ENCODE measurements at regions not wholly inside any gene's neighbourhood (a gene's known extent, or its start where the extent isn't known, plus 50 kb on each side); places are given as distances from the start of the nearest gene placed in this dataset.

GRCh38 chr7:25619963-25620799 lies 391.9 kb upstream of the NPVF start:
- POLR2A ChIA-PET: no interaction called here
- no peaks in the 10 kb centered on the region for H3K9me3 ChIP-seq (ENCODE audit: control insufficient read depth, insufficient read depth, low read length)
- no peak overlapping the region for H3K27ac ChIP-seq (ENCODE audit: low read depth, low read length)

GRCh38 chr7:25621993-25622392 lies 393.7 kb upstream of the NPVF start:
- H3K4me3 ChIP-seq (ENCODE audit: low read depth, low read length): no peak overlapping the region
- H3K9me3 ChIP-seq (ENCODE audit: control insufficient read depth, insufficient read depth, low read length): no peaks in the 10 kb centered on the region
- CTCF ChIA-PET: no interaction called here
- H3K27ac ChIP-seq (ENCODE audit: low read depth, low read length): no peak overlapping the region
- no peak for DNase-seq (ENCODE audit: low read depth, low spot score)
- POLR2A ChIA-PET: no interaction called here
- TF ChIP-seq CTCF (IDR thresholded peaks at IDR 0.05; ENCODE audit: low read depth, low read length): no peak
- no peaks in the 10 kb centered on the region for H3K27me3 ChIP-seq (ENCODE audit: control insufficient read depth, insufficient read depth, low read length)

More at GRCh38 chr7:25619963-25620799, 391.9 kb upstream of the NPVF start:
- H3K4me3 ChIP-seq (ENCODE audit: low read depth, low read length): no peak overlapping the region
- TF ChIP-seq CTCF (IDR thresholded peaks at IDR 0.05; ENCODE audit: low read depth, low read length): no peak
- no peaks in the 10 kb centered on the region for H3K27me3 ChIP-seq (ENCODE audit: control insufficient read depth, insufficient read depth, low read length)
- DNase-seq (ENCODE audit: low read depth, low spot score): no peak
- CTCF ChIA-PET: interaction anchor here (1.2 kb wide), 2 partner anchors 55 to 231 kb away, joined by 3 read pairs; no protein-coding TSS in a partner anchor

GRCh38 chr7:25622695-25623094 lies 394.4 kb upstream of the NPVF start:
- TF ChIP-seq CTCF (IDR thresholded peaks at IDR 0.05; ENCODE audit: low read depth, low read length): no peak
- ChIA-PET CTCF (no interaction called here), POLR2A (no interaction called here)
- Histone ChIP-seq H3K9me3 (ENCODE audit: control insufficient read depth, insufficient read depth, low read length) (no peaks in the 10 kb centered on the region), H3K4me3 (ENCODE audit: low read depth, low read length) (no peak overlapping the region), H3K27ac (ENCODE audit: low read depth, low read length) (no peak overlapping the region), H3K27me3 (ENCODE audit: control insufficient read depth, insufficient read depth, low read length) (no peaks in the 10 kb centered on the region)
- DNase-seq (ENCODE audit: low read depth, low spot score): no peak

- Histone ChIP-seq H3K4me3 (ENCODE audit: low read depth, low read length) (no peak overlapping the region), H3K27ac (ENCODE audit: low read depth, low read length) (no peak overlapping the region), H3K9me3 (ENCODE audit: control insufficient read depth, insufficient read depth, low read length) (no peaks in the 10 kb centered on the region), H3K27me3 (ENCODE audit: control insufficient read depth, insufficient read depth, low read length) (no peaks in the 10 kb centered on the region)
- no peak for DNase-seq (ENCODE audit: low read depth, low spot score)
- CTCF ChIA-PET: no interaction called here
- POLR2A ChIA-PET: no interaction called here
- no peak for TF ChIP-seq CTCF (IDR thresholded peaks at IDR 0.05; ENCODE audit: low read depth, low read length)
These were observed 395.8 kb upstream of the NPVF start for GRCh38 chr7:25624051-25624450.

- no peaks in the 10 kb centered on the region for H3K9me3 ChIP-seq (ENCODE audit: control insufficient read depth, insufficient read depth, low read length)
- H3K27me3 ChIP-seq (ENCODE audit: control insufficient read depth, insufficient read depth, low read length): no peaks in the 10 kb centered on the region
- no peak overlapping the region for H3K4me3 ChIP-seq (ENCODE audit: low read depth, low read length)
- no peak for DNase-seq (ENCODE audit: low read depth, low spot score)
- ChIA-PET POLR2A (no interaction called here), CTCF (interaction anchor here (1.4 to 1.9 kb wide), 2 partner anchors 227 to 230 kb away, joined by 5 read pairs; no protein-coding TSS in a partner anchor)
- TF ChIP-seq CTCF (IDR thresholded peaks at IDR 0.05; ENCODE audit: low read depth, low read length): no peak
- no peak overlapping the region for H3K27ac ChIP-seq (ENCODE audit: low read depth, low read length)
These were observed 396.5 kb upstream of the NPVF start for GRCh38 chr7:25624833-25625232.

Measured in AG04450 (cell line).